ENCODE measurements at regions not wholly inside any gene's neighbourhood (a gene's known extent, or its start where the extent isn't known, plus 50 kb on each side); places are given as distances from the start of the nearest gene placed in this dataset.

GRCh38 chr5:110109667-110110066 is 419.9 kb downstream of the MAN2A1 start:
- H3K27me3 Mint-ChIP-seq (ENCODE audit: low read depth in 2 of 2): no peaks in the 10 kb centered on the region
- no peak overlapping the region for H3K27ac Mint-ChIP-seq
- H3K4me1 Mint-ChIP-seq: peaks cover 3 to 10% of the 10 kb centered on the region in 2 donors
- H3K27ac ChIP-seq (ENCODE audit: low read length): no peak overlapping the region
- 95% methylated on average over 3 of the region's 3 CpGs for WGBS (ENCODE audit: insufficient coverage)
- no peaks in the 10 kb centered on the region for H3K27me3 ChIP-seq (ENCODE audit: control insufficient read depth, insufficient read depth, low read length)
- no peaks in the 10 kb centered on the region for H3K36me3 ChIP-seq (ENCODE audit: control insufficient read depth, insufficient read depth, low read length)
- no peaks in the 10 kb centered on the region for H3K9me3 ChIP-seq (ENCODE audit: control insufficient read depth, insufficient read depth, low read length)
- H3K4me3 ChIP-seq (ENCODE audit: low read length): no peak overlapping the region
- intact Hi-C loops (cut with micrococcal nuclease): no loop called here
- H3K4me1 ChIP-seq (ENCODE audit: control insufficient read depth, insufficient read depth, low read length): no peaks in the 10 kb centered on the region
- no peak for TF ChIP-seq CTCF (IDR thresholded peaks at IDR 0.05)
- H3K36me3 Mint-ChIP-seq: no peaks in the 10 kb centered on the region
- DNase-seq (no peak), ATAC-seq (no peak)
- H3K9me3 Mint-ChIP-seq: no peaks in the 10 kb centered on the region
- no peak overlapping the region for H3K4me3 Mint-ChIP-seq

GRCh38 chr5:110112348-110112747 is 422.6 kb downstream of the MAN2A1 start:
- Mint-ChIP-seq H3K9me3 (no peaks in the 10 kb centered on the region), H3K4me1 (no peaks in the 10 kb centered on the region), H3K36me3 (no peaks in the 10 kb centered on the region), H3K4me3 (no peak overlapping the region), H3K27ac (no peak overlapping the region), H3K27me3 (ENCODE audit: low read depth in 2 of 2) (no peaks in the 10 kb centered on the region)
- DNase-seq: no peak
- no peak for ATAC-seq
- no peak for TF ChIP-seq CTCF (IDR thresholded peaks at IDR 0.05)
- Histone ChIP-seq H3K27ac (ENCODE audit: low read length) (no peak overlapping the region), H3K9me3 (ENCODE audit: control insufficient read depth, insufficient read depth, low read length) (no peaks in the 10 kb centered on the region), H3K4me1 (ENCODE audit: control insufficient read depth, insufficient read depth, low read length) (no peaks in the 10 kb centered on the region), H3K36me3 (ENCODE audit: control insufficient read depth, insufficient read depth, low read length) (no peaks in the 10 kb centered on the region), H3K27me3 (ENCODE audit: control insufficient read depth, insufficient read depth, low read length) (no peaks in the 10 kb centered on the region), H3K4me3 (ENCODE audit: low read length) (no peak overlapping the region)
- intact Hi-C loops (cut with micrococcal nuclease): no loop called here

GRCh38 chr5:110115503-110115902 is 425.8 kb downstream of the MAN2A1 start:
- no peak overlapping the region for H3K27ac Mint-ChIP-seq
- H3K4me1 Mint-ChIP-seq: no peaks in the 10 kb centered on the region
- no peaks in the 10 kb centered on the region for H3K9me3 ChIP-seq (ENCODE audit: control insufficient read depth, insufficient read depth, low read length)
- no peaks in the 10 kb centered on the region for H3K4me1 ChIP-seq (ENCODE audit: control insufficient read depth, insufficient read depth, low read length)
- H3K27me3 Mint-ChIP-seq (ENCODE audit: low read depth in 2 of 2): peaks cover 0 to 5% of the 10 kb centered on the region in 2 donors
- no peak for DNase-seq
- no peaks in the 10 kb centered on the region for H3K27me3 ChIP-seq (ENCODE audit: control insufficient read depth, insufficient read depth, low read length)
- ATAC-seq: no peak
- H3K4me3 Mint-ChIP-seq: no peak overlapping the region
- no peak overlapping the region for H3K27ac ChIP-seq (ENCODE audit: low read length)
- H3K36me3 ChIP-seq (ENCODE audit: control insufficient read depth, insufficient read depth, low read length): no peaks in the 10 kb centered on the region
- H3K36me3 Mint-ChIP-seq: no peaks in the 10 kb centered on the region
- H3K9me3 Mint-ChIP-seq: peaks cover 3% of the 10 kb centered on the region in 2 donors
- no peak for TF ChIP-seq CTCF (IDR thresholded peaks at IDR 0.05)
- intact Hi-C loops (cut with micrococcal nuclease): no loop called here
- no peak overlapping the region for H3K4me3 ChIP-seq (ENCODE audit: low read length)
- WGBS (ENCODE audit: insufficient coverage): 58% methylated on average over 1 of the region's 3 CpGs

- no peak overlapping the region for H3K4me3 Mint-ChIP-seq
- no peaks in the 10 kb centered on the region for H3K4me1 Mint-ChIP-seq
These were observed 426.8 kb downstream of the MAN2A1 start for GRCh38 chr5:110116539-110116938.

More at GRCh38 chr5:110116539-110116938, 426.8 kb downstream of the MAN2A1 start:
- H3K4me3 ChIP-seq (ENCODE audit: low read length): no peak overlapping the region
- no peak for TF ChIP-seq CTCF (IDR thresholded peaks at IDR 0.05)
- DNase-seq (no peak), ATAC-seq (no peak)
- Mint-ChIP-seq H3K27ac (no peak overlapping the region), H3K9me3 (peaks cover 3 to 4% of the 10 kb centered on the region in 2 donors), H3K36me3 (no peaks in the 10 kb centered on the region), H3K27me3 (ENCODE audit: low read depth in 2 of 2) (peaks cover 0 to 7% of the 10 kb centered on the region in 2 donors)
- H3K36me3 ChIP-seq (ENCODE audit: control insufficient read depth, insufficient read depth, low read length): no peaks in the 10 kb centered on the region
- no peaks in the 10 kb centered on the region for H3K9me3 ChIP-seq (ENCODE audit: control insufficient read depth, insufficient read depth, low read length)
- H3K27me3 ChIP-seq (ENCODE audit: control insufficient read depth, insufficient read depth, low read length): no peaks in the 10 kb centered on the region
- no peaks in the 10 kb centered on the region for H3K4me1 ChIP-seq (ENCODE audit: control insufficient read depth, insufficient read depth, low read length)
- intact Hi-C loops (cut with micrococcal nuclease): no loop called here
- WGBS (ENCODE audit: insufficient coverage): no CpG with 5 or more reads among the region's 1 CpG
- H3K27ac ChIP-seq (ENCODE audit: low read length): no peak overlapping the region

Data from natural killer cell (primary cell).